B cell (primary cell): ENCODE measurements at regions not wholly inside any gene's neighbourhood (a gene's known extent, or its start where the extent isn't known, plus 50 kb on each side); places are given as distances from the start of the nearest gene placed in this dataset.

Experiments
- CTCF ChIP-seq: fragments of 200-600 bp; IDR thresholded peaks from one replicate; pipeline ENCODE4 v1.8.0; 2022; ENCODE audit warnings: antibody characterized with exemption, mild to moderate bottlenecking
- EZH2 ChIP-seq: IDR thresholded peaks from 2 replicates; pipeline ENCODE4 v1.6.1; 2012; ENCODE audit warnings: borderline replicate concordance, low read depth, mild to moderate bottlenecking, moderate library complexity, low read length; ENCODE audit not compliant: insufficient read depth, poor library complexity, severe bottlenecking

- TF ChIP-seq CTCF (no peak), EZH2 (no peak)
Observed at GRCh38 chr11:119786431-119787073, 57.6 kb upstream of the NECTIN1 start.
